ENCODE measurements at regions not wholly inside any gene's neighbourhood (a gene's known extent, or its start where the extent isn't known, plus 50 kb on each side); places are given as distances from the start of the nearest gene placed in this dataset.

DNA sequence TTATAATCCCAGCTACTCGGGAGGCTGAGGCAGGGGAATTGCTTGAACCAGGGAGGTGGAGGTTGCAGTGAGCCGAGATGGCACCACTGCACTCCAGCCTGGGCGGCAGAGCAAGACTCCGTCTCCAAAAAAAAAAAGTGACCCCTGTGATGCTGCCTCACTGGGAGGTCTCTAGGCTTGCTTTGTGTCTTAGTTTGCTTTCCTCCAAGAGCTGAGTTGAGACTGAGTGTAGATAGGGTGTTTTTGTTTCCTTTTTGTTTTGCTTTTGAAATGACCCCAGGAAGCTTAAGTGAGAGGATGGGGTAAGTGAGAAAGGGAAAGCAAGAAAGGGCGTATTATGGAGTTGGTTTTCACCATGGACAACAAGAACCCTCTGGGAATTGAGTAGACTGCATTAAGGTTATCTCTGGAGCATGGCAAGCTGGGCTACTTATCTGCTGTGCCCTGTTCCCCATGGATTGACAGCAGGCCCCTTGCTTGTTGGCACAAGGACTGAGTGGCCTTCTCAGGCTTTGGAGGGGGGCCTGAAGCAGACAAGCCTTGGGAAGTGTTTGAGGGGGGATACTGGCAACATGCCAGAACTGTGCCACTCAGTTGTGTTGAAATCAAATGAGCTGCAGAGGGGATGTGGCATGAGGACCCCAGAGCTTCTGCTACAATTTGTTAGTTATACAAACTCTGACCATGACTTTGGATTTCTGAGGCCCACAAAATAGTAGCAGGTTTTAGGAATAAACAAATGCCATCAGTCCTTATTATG lies 300.6 kb upstream of the C11orf87 start:
- no peak overlapping the region for H2AFZ ChIP-seq (ENCODE audit: low read depth, low read length)
- H3K4me3 ChIP-seq, result no peak overlapping the region
- in situ Hi-C loops (cut with MboI) (no loop called here), intact Hi-C loops (cut with micrococcal nuclease) (no loop called here)
- H3K36me3 ChIP-seq (ENCODE audit: control insufficient read depth, insufficient read depth, low read length), result no peaks in the 10 kb centered on the region
- H4K20me1 ChIP-seq (replicated peaks; ENCODE audit: control insufficient read depth, insufficient read depth, low read length), result no peaks in the 10 kb centered on the region
- no peak overlapping the region for H3K9ac ChIP-seq (ENCODE audit: insufficient read depth in 1 of 2, low read depth in 2 of 2, low read length in 2 of 2)
- ATAC-seq, result no peak
- no peak for DNase-seq (ENCODE audit: extremely low read depth in 1 of 4, low spot score in 3 of 4)
- ChIA-PET POLR2A (no interaction called here), CTCF (ENCODE audit: low intra/inter-chr PET ratio) (no interaction called here)
- no peaks in the 10 kb centered on the region for H3K4me1 ChIP-seq (replicated peaks in 1 of 2; ENCODE audit: control insufficient read depth in 2 of 2, insufficient read depth in 2 of 2, low read length in 2 of 2)
- FAIRE-seq, result no peak
- no peak overlapping the region for H3K27ac ChIP-seq (ENCODE audit: extremely low read depth, low read depth, low read length)
- no peaks in the 10 kb centered on the region for H3K27me3 ChIP-seq (ENCODE audit: control insufficient read depth in 2 of 2, insufficient read depth in 2 of 2, low read length in 2 of 2)
- H3K9me1 ChIP-seq (ENCODE audit: control insufficient read depth, insufficient read depth, low read length), result no peaks in the 10 kb centered on the region
- BruUV-seq (replicated peaks), result no TSS peak
- no peak for TF ChIP-seq ZNF512 (tag; IDR thresholded peaks at IDR 0.05)
- TF ChIP-seq TBP (optimal IDR thresholded peaks at IDR 0.05; ENCODE audit: low read depth, low read length), result no peak
- TF ChIP-seq CCNT2 (IDR thresholded peaks at IDR 0.05; ENCODE audit: borderline replicate concordance, extremely low read depth, insufficient read length, low read depth, low read length), result no peak
- TF ChIP-seq DMBX1 (CRISPR knock-in tag; IDR thresholded peaks at IDR 0.05; ENCODE audit: borderline replicate concordance), result no peak
- TF ChIP-seq, protein P1, sequence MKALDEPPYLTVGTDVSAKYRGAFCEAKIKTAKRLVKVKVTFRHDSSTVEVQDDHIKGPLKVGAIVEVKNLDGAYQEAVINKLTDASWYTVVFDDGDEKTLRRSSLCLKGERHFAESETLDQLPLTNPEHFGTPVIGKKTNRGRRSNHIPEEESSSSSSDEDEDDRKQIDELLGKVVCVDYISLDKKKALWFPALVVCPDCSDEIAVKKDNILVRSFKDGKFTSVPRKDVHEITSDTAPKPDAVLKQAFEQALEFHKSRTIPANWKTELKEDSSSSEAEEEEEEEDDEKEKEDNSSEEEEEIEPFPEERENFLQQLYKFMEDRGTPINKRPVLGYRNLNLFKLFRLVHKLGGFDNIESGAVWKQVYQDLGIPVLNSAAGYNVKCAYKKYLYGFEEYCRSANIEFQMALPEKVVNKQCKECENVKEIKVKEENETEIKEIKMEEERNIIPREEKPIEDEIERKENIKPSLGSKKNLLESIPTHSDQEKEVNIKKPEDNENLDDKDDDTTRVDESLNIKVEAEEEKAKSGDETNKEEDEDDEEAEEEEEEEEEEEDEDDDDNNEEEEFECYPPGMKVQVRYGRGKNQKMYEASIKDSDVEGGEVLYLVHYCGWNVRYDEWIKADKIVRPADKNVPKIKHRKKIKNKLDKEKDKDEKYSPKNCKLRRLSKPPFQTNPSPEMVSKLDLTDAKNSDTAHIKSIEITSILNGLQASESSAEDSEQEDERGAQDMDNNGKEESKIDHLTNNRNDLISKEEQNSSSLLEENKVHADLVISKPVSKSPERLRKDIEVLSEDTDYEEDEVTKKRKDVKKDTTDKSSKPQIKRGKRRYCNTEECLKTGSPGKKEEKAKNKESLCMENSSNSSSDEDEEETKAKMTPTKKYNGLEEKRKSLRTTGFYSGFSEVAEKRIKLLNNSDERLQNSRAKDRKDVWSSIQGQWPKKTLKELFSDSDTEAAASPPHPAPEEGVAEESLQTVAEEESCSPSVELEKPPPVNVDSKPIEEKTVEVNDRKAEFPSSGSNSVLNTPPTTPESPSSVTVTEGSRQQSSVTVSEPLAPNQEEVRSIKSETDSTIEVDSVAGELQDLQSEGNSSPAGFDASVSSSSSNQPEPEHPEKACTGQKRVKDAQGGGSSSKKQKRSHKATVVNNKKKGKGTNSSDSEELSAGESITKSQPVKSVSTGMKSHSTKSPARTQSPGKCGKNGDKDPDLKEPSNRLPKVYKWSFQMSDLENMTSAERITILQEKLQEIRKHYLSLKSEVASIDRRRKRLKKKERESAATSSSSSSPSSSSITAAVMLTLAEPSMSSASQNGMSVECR (CRISPR knock-in tag; IDR thresholded peaks at IDR 0.05), result no peak
- TF ChIP-seq BDP1 (IDR thresholded peaks at IDR 0.05; ENCODE audit: insufficient read depth, insufficient read length), result no peak
- TF ChIP-seq ZNF263 (CRISPR knock-in tag; IDR thresholded peaks at IDR 0.05; ENCODE audit: borderline replicate concordance), result no peak
- TF ChIP-seq NFIX (CRISPR knock-in tag; IDR thresholded peaks at IDR 0.05; ENCODE audit: low read depth), result peak; percentile 62
- no peak for TF ChIP-seq CBX2 (IDR thresholded peaks at IDR 0.05; ENCODE audit: insufficient read depth, low read length, poor library complexity, severe bottlenecking)
- TF ChIP-seq, protein P2, sequence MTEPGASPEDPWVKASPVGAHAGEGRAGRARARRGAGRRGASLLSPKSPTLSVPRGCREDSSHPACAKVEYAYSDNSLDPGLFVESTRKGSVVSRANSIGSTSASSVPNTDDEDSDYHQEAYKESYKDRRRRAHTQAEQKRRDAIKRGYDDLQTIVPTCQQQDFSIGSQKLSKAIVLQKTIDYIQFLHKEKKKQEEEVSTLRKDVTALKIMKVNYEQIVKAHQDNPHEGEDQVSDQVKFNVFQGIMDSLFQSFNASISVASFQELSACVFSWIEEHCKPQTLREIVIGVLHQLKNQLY (CRISPR knock-in tag; conservative IDR thresholded peaks at IDR 0.05), result no peak
- peak; percentile 67 for TF ChIP-seq NFIC (IDR thresholded peaks at IDR 0.05)
- TF ChIP-seq CBX1 (IDR thresholded peaks at IDR 0.05; ENCODE audit: low read depth), result no peak
- no peak overlapping the region for H3K4me2 ChIP-seq (ENCODE audit: insufficient read depth, low read length)
- H3K9me3 ChIP-seq (replicated peaks; ENCODE audit: control insufficient read depth, insufficient read depth, low read depth, low read length), result no peaks in the 10 kb centered on the region
- no peaks in the 10 kb centered on the region for H3K79me2 ChIP-seq (ENCODE audit: control insufficient read depth, insufficient read depth, low read length)
- 3% methylated on average over 5 of the region's 5 CpGs for WGBS (ENCODE audit: insufficient coverage, low coverage, missing lambda C conversion rate)
